WTC11 (cell line): ENCODE measurements at regions not wholly inside any gene's neighbourhood (a gene's known extent, or its start where the extent isn't known, plus 50 kb on each side); places are given as distances from the start of the nearest gene placed in this dataset.

ENCODE experiments used
- CDX4 ChIP-seq: fragments of 250-450 bp; sonication (Bioruptor Pico); IDR thresholded peaks from 2 replicates; pipeline ENCODE4 v1.9.0; 2021; ENCODE audit warnings: moderate library complexity, mild to moderate bottlenecking, inconsistent platforms, borderline replicate concordance
- CTCF ChIP-seq: fragments of 200-600 bp; IDR thresholded peaks from 2 replicates; pipeline ENCODE4 v1.8.0; 2022; ENCODE audit warnings: antibody characterized with exemption
- ELF4 ChIP-seq: sonication (generic); formaldehyde crosslinking; IDR thresholded peaks from 2 replicates; pipeline ENCODE4 v1.8.1; 2022; ENCODE audit warnings: low read depth, mild to moderate bottlenecking, moderate library complexity, missing genetic modification reagents
- HMGXB4 ChIP-seq: sonication (generic); formaldehyde crosslinking; IDR thresholded peaks from 2 replicates; pipeline ENCODE4 v1.8.1; 2023; ENCODE audit warnings: mild to moderate bottlenecking, moderate library complexity, missing genetic modification reagents
- MAX ChIP-seq: sonication (generic); formaldehyde crosslinking; IDR thresholded peaks from 2 replicates; pipeline ENCODE4 v1.8.0; 2022; ENCODE audit warnings: mild to moderate bottlenecking, missing genetic modification reagents
- ZNF281 ChIP-seq: sonication (generic); formaldehyde crosslinking; IDR thresholded peaks from 2 replicates; pipeline ENCODE4 v1.8.0; 2023; ENCODE audit warnings: mild to moderate bottlenecking, missing genetic modification reagents
- ZNF512 ChIP-seq: sonication (generic); formaldehyde crosslinking; IDR thresholded peaks from 2 replicates; pipeline ENCODE4 v1.8.1; 2022; ENCODE audit warnings: missing genetic modification reagents, borderline replicate concordance

- TF ChIP-seq ELF4 (CRISPR knock-in tag) (no peak), ZNF512 (CRISPR knock-in tag) (no peak), MAX (CRISPR knock-in tag) (no peak), CTCF (no peak), HMGXB4 (CRISPR knock-in tag) (no peak), CDX4 (CRISPR knock-in tag) (no peak), ZNF281 (CRISPR knock-in tag) (no peak)
Measured at GRCh38 chr13:47337781-47338507, 441.1 kb upstream of the HTR2A start.
